DOHH2 (cell line): ENCODE measurements at regions not wholly inside any gene's neighbourhood (a gene's known extent, or its start where the extent isn't known, plus 50 kb on each side); places are given as distances from the start of the nearest gene placed in this dataset.

Experiments
- H3F3A ChIP-seq: fragments of 200-600 bp; sonication (generic), shearing (Covaris generic); 2 replicates; pipeline ENCODE4 v1.6.0; 2016; ENCODE audit warnings: antibody characterized with exemption, mild to moderate bottlenecking; ENCODE audit not compliant: control insufficient read depth, insufficient read depth
- H3K27ac ChIP-seq: fragments of 200-600 bp; sonication (generic); 2 replicates; pipeline ENCODE4 v1.5.1; 2014; ENCODE audit warnings: low read depth, mild to moderate bottlenecking, low read length, moderate library complexity
- H3K27me3 ChIP-seq: fragments of 200-600 bp; sonication (generic); 2 replicates; pipeline ENCODE4 v1.6.1; 2014; ENCODE audit warnings: mild to moderate bottlenecking, low read length, mixed read lengths; ENCODE audit not compliant: control insufficient read depth
- H3K36me3 ChIP-seq: fragments of 200-600 bp; sonication (generic); 2 replicates; pipeline ENCODE4 v1.6.1; 2014; ENCODE audit warnings: mild to moderate bottlenecking, low read length, moderate library complexity, mixed read lengths; ENCODE audit not compliant: control insufficient read depth
- H3K4me1 ChIP-seq: fragments of 200-600 bp; sonication (generic); 2 replicates; pipeline ENCODE4 v1.6.1; 2014; ENCODE audit warnings: mild to moderate bottlenecking, low read length, mixed read lengths; ENCODE audit not compliant: control insufficient read depth
- H3K4me2 ChIP-seq: fragments of 200-600 bp; sonication (generic); 2 replicates; pipeline ENCODE4 v1.6.0; 2014; ENCODE audit warnings: mild to moderate bottlenecking, low read length, moderate library complexity
- H3K4me3 ChIP-seq: fragments of 200-600 bp; sonication (generic); 2 replicates; pipeline ENCODE4 v1.5.1; 2014; ENCODE audit warnings: mild to moderate bottlenecking, low read length, mixed read lengths
- H3K79me2 ChIP-seq: fragments of 200-600 bp; sonication (generic); 2 replicates; pipeline ENCODE4 v1.6.1; 2014; ENCODE audit warnings: mild to moderate bottlenecking, low read length, mixed read lengths; ENCODE audit not compliant: control insufficient read depth
- H3K9me2 ChIP-seq: fragments of 200-600 bp; sonication (generic); replicated peaks from 2 replicates; pipeline ENCODE4 v1.6.1; 2014; ENCODE audit warnings: mild to moderate bottlenecking, low read length, mixed read lengths; ENCODE audit not compliant: control insufficient read depth
- H3K9me3 ChIP-seq: fragments of 200-600 bp; sonication (generic); 2 replicates; pipeline ENCODE4 v1.6.1; 2014; ENCODE audit warnings: antibody characterized with exemption, low read length, mixed read lengths; ENCODE audit not compliant: control insufficient read depth, insufficient read depth
- H4K20me1 ChIP-seq: fragments of 200-600 bp; sonication (generic); 2 replicates; pipeline ENCODE4 v1.6.0; 2014; ENCODE audit warnings: low read depth, mild to moderate bottlenecking, antibody characterized with exemption, low read length, moderate library complexity; ENCODE audit not compliant: control insufficient read depth, insufficient read depth
- EZH2phosphoT487 ChIP-seq: fragments of 200-600 bp; sonication (generic); IDR thresholded peaks from 2 replicates; pipeline ENCODE4 v1.6.1; 2017; ENCODE audit warnings: borderline replicate concordance, mild to moderate bottlenecking, antibody characterized with exemption, low read length, moderate library complexity, mixed read lengths
- TF ChIP-seq, protein P1 (sequence below): fragments of 200-600 bp; sonication (generic); IDR thresholded peaks from one replicate; pipeline ENCODE4 v1.5.1; 2014; ENCODE audit warnings: antibody characterized with exemption, mild to moderate bottlenecking, low read depth, low read length; ENCODE audit not compliant: poor library complexity, severe bottlenecking

DNA sequence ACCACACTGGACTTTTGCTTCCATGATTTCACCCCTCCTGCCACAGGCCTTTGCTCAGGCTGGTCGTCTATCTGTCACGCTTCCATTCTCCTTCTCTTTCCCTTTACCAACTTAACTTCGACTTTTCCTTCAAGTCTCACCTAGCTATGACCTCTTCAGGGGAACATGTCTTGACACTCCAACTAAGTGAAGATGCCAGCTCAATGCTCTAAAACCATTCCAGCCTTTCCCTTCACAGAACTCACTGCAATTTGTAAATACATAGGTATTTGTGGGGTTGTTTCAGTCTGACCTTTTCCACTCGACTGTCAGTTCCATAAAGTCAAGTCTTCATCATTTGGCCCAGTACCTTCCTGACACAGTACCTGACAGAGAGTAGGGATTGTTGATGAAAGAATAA is 358.6 kb upstream of the CAMK1G start:
- no peaks in the 10 kb centered on the region for H3K9me3 ChIP-seq
- H3K4me3 ChIP-seq: no peak overlapping the region
- no peaks in the 10 kb centered on the region for H3K4me1 ChIP-seq
- no peaks in the 10 kb centered on the region for H3K27me3 ChIP-seq
- H3K36me3 ChIP-seq: no peaks in the 10 kb centered on the region
- TF ChIP-seq EZH2phosphoT487: no peak
- TF ChIP-seq, protein P1, sequence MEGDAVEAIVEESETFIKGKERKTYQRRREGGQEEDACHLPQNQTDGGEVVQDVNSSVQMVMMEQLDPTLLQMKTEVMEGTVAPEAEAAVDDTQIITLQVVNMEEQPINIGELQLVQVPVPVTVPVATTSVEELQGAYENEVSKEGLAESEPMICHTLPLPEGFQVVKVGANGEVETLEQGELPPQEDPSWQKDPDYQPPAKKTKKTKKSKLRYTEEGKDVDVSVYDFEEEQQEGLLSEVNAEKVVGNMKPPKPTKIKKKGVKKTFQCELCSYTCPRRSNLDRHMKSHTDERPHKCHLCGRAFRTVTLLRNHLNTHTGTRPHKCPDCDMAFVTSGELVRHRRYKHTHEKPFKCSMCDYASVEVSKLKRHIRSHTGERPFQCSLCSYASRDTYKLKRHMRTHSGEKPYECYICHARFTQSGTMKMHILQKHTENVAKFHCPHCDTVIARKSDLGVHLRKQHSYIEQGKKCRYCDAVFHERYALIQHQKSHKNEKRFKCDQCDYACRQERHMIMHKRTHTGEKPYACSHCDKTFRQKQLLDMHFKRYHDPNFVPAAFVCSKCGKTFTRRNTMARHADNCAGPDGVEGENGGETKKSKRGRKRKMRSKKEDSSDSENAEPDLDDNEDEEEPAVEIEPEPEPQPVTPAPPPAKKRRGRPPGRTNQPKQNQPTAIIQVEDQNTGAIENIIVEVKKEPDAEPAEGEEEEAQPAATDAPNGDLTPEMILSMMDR: no peak
- no peak overlapping the region for H3K4me2 ChIP-seq
- H3K9me2 ChIP-seq: no peaks in the 10 kb centered on the region
- H3K27ac ChIP-seq: no peak overlapping the region
- no peaks in the 10 kb centered on the region for H3K79me2 ChIP-seq
- H3F3A ChIP-seq: no peaks in the 10 kb centered on the region
- H4K20me1 ChIP-seq: no peaks in the 10 kb centered on the region

- TF ChIP-seq, protein P1: no peak
- TF ChIP-seq EZH2phosphoT487: no peak
- no peaks in the 10 kb centered on the region for H3K9me2 ChIP-seq
- H3F3A ChIP-seq: no peaks in the 10 kb centered on the region
- no peaks in the 10 kb centered on the region for H3K27me3 ChIP-seq
- H3K4me1 ChIP-seq: no peaks in the 10 kb centered on the region
- no peaks in the 10 kb centered on the region for H4K20me1 ChIP-seq
- H3K36me3 ChIP-seq: no peaks in the 10 kb centered on the region
- no peak overlapping the region for H3K4me3 ChIP-seq
- no peak overlapping the region for H3K27ac ChIP-seq
- no peaks in the 10 kb centered on the region for H3K9me3 ChIP-seq
- H3K4me2 ChIP-seq: no peak overlapping the region
- no peaks in the 10 kb centered on the region for H3K79me2 ChIP-seq
Measured at GRCh38 chr1:209227171-209227570, 356.3 kb upstream of the CAMK1G start.

DNA sequence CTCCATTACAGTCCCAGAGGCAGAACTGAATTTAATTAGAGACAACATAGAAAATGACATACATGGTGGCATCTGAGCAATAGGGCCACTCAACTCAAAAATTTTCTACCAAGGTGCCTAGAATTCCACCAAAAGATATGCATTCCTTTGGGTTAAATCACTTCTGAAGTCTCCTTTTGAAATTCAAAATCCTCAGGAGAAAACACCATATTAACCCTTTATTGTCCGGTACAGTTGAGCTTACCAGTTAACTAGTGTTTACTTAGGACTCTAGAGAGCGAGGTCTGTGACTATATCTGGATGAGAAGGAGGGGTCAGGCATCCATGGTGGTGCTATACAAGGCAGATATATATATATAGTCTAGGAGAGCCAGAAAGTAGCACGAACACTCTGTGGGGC is 355.6 kb upstream of the CAMK1G start:
- no peak for TF ChIP-seq EZH2phosphoT487
- TF ChIP-seq, protein P1: no peak
- no peaks in the 10 kb centered on the region for H3K9me2 ChIP-seq
- H3K4me2 ChIP-seq: no peak overlapping the region
- no peaks in the 10 kb centered on the region for H3K79me2 ChIP-seq
- H3K9me3 ChIP-seq: no peaks in the 10 kb centered on the region
- no peaks in the 10 kb centered on the region for H3K36me3 ChIP-seq
- no peaks in the 10 kb centered on the region for H3F3A ChIP-seq
- H3K27me3 ChIP-seq: no peaks in the 10 kb centered on the region
- no peak overlapping the region for H3K4me3 ChIP-seq
- H3K27ac ChIP-seq: no peak overlapping the region
- H4K20me1 ChIP-seq: no peaks in the 10 kb centered on the region
- H3K4me1 ChIP-seq: no peaks in the 10 kb centered on the region
